Head of caudate nucleus (tissue), 42 donors: ENCODE measurements at regions not wholly inside any gene's neighbourhood (a gene's known extent, or its start where the extent isn't known, plus 50 kb on each side); places are given as distances from the start of the nearest gene placed in this dataset.

Source experiments
- DNase-seq, 42 donors: peaks; one replicate each; pipeline versions ENCODE4 v3.0.0 to v3.0.0-alpha.2; 2020 to 2021; ENCODE audit warnings: mixed read lengths in 7 of 42
- intact Hi-C: fragments of 100-400 bp; cut with DNase I; formaldehyde crosslinking; loops from one replicate; pipeline ENCODE4 v1.15.0; 2022

DNA sequence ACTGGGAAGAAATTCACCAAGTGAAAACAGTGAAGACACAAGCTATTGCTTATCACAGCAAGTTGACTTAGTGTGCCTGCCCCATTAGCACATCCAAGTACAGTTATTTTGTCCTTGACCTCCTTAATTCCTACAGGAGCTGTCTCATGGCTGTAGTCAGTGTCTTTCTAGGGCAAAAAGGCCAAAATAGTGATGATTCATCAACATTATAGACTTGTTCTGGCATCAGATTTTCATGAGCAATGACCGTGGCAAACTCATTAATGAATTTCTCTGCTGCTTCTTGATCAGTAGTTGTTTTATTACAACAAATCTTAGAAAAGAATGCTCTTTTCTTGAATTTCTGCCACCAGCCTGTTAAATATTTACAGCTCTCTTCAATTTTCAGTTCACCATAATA is 1169.3 kb upstream of the DDX18 start:
- no peak for DNase-seq
- intact Hi-C loops, result no loop called here

DNA sequence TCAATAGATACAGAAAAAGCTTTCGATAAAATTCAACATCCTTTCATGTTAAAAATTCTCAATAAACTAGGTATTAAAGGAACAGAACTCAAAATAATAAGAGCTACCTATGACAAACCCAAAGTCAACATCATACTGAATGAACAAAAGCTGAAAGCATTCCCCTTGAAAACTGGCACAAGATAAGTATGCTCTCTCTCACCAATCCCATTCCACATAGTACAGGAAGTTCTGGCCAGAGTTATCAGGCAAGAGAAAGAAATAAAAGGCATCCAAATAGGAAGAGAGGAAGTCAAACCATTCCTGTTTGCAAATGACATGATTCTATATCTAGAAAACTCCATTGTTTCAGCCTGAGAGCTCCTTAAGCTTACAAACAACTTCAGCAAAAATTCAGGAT is 1145.8 kb upstream of the DDX18 start:
- no peak for DNase-seq
- intact Hi-C loops, result no loop called here

DNA sequence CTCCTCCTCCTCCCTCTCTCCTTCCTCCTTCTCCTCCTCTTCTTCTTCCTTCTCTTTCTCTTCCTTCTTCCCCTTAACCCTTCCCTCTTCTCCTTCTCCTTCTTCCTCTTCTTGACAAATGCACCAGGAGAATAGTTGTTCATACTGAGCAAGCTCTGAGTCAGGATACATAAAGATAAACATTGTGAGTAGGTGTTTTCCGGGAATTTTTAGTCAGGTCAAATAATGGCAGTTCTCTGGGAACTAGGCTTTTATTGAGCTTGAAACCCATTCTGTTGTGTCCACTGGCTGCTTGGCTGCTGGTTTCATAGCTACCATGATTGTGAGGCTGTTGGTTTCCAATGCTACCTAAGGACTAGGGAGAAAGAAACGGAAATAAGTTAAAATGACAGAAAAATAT is 1144.7 kb upstream of the DDX18 start:
- intact Hi-C loops, result no loop called here
- DNase-seq, result no peak

DNA sequence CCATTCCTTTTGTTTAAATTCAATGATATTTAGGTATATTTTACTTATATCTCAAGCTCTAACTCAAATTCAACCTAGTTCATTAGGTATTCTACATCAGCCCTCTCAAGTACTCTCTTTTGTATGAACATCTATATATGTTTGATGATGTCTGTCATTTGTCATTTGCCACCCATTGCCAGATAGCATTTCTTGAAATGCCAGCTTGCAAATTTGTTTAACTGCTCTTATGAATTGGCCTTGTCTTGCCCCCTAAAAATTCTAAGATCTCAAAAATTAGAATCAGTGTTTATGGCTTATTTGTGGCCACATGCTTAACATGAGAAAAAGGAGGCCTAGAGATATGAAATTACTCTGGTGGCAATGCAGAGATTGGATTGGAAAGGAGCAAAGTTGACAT is 1140.3 kb upstream of the DDX18 start:
- no peak for DNase-seq

DNA sequence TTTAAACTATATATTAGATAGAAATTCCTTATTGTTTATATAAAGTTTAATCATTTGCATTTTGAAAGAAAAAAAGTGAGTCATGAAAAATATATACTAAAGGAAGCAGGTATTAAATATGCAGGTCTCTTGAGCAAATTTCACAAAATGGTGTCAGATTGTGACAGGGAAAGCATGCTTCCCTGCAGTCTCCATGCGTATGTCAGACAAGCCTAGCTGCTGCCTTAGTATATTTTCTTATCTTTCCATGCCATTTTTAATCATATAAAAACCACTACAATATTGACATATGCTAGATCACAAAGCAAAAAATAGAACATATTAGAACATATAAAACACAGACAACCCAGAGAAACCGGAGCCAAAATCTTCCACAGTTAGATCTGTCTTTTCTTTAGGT is 1137.7 kb upstream of the DDX18 start:
- intact Hi-C loops, result no loop called here
- no peak for DNase-seq

More for the DNA sequence above, 1140.3 kb upstream of the DDX18 start:
- intact Hi-C loops, result no loop called here

DNA sequence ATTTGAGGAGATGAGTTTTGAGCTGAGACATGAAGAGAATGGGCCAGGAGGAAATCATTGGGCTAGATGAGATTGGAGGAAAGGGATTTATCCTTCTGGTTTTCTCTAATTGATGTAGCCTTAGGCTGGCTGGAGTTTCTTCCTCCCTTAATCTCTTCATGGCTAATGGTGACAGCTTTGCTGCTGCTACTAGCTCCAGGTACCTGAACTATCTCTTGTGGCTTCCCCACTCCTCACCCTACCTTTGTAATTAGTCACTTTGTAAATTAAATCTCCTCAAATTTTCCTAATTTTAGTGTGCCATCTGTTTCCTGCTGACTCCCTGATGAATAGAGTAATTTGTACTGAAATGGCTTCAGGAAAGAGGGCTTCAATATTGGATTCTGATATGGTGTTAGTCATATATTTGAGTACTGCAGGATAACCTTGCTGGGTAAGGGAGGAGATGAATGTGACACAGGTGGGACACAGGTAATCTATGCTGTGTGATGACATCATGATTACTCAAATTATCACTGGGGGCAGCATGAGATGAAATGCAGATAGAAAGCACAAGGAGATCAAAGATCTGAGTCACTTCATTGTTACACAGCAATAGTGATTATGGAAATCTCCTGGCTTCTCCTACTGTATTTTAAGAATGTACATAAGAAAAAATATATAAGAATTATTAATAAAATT is 1134.1 kb upstream of the DDX18 start:
- no peak for DNase-seq

DNA sequence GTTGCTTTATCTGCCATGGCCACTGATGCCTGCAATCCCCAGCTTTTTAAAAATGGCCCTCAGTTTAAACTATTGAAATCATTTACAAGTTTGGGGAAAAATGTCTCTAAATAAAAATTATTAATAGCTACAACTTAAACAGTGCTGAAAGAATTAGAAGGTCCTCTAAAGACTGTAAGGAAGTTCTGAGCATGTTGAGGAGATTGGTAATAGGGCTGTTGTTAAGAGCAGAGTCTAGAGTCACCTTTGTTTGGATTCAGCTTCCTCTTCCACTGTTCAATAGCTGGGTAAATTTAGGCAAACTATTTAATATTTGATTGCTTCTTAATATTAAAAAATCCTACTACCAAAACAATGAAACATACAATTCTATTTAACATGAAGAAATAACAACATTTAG is 1127.1 kb upstream of the DDX18 start:
- intact Hi-C loops, result no loop called here
- no peak for DNase-seq

More for the DNA sequence above, 1134.1 kb upstream of the DDX18 start:
- intact Hi-C loops, result no loop called here

DNA sequence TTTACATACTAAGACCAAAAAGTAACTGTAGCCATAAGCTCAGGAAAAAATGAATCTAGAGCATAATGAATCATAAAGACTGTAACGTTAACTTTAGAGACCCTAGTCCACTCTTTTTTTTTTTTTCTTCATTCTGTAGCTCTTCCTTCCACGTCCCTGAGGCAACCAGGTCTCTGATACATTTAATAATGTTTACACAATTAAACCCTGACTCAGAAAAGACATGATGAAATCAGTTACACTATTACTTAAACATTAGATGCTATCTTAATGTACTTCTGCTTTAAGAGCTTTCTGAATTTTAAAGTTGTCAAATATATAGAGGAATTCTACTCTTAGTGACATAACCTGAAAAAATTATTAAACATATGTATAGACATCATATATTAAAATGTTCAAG is 1121.5 kb upstream of the DDX18 start:
- no peak for DNase-seq
- intact Hi-C loops, result no loop called here

DNA sequence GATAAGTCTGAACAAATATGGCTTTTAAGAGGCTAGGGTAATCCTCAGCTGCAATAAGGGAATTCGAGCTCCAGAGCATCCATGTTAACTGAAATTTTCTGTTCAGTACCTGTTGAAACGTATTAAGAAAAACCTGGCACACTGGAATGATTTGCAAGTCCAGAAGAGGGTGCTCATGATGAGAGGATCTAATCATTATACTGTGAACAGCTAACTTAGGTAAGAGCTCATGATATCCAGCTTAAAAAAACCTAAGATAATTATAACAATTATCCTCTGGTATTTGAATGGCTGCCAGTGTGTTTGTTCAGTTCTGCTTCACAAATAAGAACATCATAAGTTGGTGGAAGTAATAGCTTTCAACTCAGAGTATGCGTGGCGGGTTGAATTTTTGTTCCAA is 1118.3 kb upstream of the DDX18 start:
- intact Hi-C loops, result no loop called here
- no peak for DNase-seq

DNA sequence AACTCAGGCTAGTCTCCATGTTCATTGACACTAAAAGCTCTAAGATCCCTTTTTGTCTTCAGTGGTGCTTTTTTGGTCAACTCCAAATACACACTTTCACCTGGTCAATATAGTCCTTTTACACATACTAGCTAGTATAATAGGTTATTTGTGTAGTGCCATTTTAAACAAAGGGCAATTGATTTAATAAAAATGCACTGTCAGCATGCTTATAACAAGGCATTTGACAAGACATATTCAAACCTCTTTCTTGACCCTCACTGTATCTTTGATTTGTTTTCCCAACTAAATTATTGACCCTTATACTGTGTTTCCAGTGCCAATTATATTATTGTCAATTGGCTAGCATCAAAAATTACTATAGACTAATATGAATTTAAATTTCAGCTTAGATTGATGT is 1117.6 kb upstream of the DDX18 start:
- DNase-seq, result no peak
- intact Hi-C loops, result no loop called here

DNA sequence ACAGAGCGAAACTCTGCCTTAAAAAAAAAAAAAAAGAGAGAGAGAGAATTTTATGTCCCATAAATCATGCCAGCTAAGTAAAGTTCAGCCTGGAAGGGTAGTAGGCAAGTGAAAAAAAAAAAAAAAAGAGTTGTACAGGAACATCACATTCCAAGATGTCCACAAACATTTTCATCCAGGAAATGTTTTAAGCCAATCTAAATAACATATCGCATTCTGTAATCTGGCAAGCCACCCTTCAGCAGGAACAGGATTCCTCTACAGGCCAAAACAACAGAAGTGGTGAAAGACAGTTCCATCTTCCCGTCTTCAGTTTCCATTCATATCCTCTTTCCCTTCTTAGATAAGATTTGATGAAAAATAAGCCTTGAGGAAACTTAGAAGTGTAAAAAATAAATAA is 1108.1 kb upstream of the DDX18 start:
- no peak for DNase-seq

DNA sequence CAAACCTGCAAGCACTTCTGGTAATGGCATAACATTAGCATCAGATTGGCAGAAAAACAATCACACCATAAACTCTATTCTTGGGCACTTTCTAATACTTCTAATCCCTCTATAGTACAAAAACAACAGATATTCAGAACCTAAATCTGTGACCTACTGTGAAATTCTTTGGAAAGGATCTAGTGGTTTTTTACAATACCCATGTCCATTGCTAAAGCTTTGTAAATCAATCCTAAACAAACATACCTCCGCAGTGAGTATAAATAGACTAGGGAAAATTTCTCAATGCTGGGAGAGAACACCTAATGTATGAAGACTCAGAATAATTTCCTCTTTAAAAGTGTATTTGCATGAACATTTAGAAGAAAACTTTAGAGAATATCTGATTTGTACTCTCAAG is 1098.5 kb upstream of the DDX18 start:
- intact Hi-C loops, result no loop called here
- DNase-seq, result no peak

More for the DNA sequence above, 1108.1 kb upstream of the DDX18 start:
- intact Hi-C loops, result no loop called here

DNA sequence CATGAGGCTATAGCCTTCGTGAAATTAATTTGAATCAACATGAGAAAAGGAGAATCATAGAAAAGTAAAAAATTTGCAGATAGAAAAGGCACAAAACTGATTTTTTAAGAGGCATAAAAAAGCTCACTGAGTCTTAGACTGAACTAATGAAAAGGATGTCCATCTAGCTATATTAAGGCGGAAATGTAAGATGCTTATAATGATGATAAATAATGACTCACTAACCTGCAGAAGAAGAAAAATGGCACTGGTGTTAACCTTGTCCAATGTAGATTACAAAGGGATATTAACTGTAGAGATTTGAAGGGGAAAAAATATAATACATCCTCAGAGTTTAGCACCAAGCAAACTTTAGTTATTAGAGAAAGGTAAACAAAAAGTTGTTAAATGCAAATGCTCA is 1098.0 kb upstream of the DDX18 start:
- no peak for DNase-seq
- intact Hi-C loops, result no loop called here

DNA sequence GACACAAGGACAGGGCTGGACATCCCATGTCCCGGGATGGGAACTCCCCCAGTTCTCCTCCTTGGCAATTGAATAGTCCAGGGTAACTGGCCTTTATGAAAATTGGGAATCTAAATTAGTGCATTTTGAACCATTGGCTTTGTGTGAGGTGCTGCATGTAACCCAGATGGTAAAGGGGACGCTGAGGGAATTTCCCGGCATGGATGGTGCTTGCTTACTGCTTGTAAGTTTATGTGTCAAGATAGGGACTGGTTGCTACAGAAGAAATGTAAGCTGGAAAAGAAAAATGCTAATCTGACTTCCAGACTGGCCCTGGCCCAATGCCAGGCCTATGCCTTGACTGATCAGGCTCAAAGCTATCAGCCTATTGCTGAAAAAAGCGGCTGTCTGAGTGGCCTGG is 1096.7 kb upstream of the DDX18 start:
- no peak for DNase-seq
- intact Hi-C loops, result no loop called here

DNA sequence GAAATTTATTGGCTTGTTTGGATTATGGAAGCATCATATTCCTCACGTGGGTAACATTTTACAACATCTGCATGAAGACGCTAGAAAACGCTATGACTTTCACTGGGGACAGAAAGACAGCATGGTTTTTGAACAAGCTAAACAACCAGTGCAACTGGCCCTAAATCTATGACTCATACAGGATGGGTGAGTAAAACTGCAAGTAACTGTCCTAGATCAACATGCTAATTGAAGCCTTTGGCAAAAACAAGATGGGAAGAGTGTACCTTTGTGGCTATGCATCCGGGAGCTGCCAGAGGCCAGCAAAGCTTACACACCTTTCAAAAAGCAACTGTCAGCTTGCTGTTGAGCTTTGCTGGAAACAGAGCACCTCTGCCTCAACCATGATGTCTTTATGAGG is 1096.0 kb upstream of the DDX18 start:
- DNase-seq, result no peak
- intact Hi-C loops, result no loop called here

DNA sequence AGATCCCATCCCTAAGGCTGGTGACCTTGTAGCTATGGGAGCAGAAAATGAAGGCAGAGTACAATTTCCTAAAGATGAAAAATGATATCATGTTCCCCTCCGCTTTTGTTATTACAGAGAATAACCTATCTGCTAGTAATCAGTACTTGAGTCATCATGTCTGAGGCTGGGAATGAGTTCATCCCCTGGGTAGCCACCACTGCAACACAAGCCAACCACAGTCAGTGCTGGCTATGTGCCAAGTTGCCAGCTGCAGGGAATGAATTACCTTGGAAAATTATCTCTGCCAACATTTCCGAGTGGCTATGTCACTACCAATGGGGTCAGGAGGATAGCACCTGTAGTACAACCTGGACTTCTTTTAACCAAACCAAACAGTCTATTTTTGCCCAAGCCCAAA is 1094.7 kb upstream of the DDX18 start:
- DNase-seq, result no peak
- intact Hi-C loops, result no loop called here

DNA sequence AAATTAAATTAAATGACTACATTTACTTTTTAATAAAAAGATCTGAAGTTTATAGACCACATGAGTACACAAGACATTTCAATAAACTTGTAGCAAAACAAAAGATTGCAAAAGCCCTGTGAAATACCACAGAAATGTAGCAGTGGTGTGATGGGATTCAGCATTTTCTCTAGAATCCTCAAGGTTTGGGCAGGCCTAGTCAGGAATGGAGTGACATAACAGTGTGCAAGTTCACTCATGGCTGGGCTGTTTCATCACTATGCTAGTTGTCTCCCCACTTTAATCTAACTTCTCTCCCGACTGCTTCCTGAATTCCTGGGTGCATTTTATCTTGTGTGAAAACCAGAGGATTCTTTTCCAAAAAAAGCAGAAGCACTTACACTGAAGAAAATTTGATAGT is 1089.9 kb upstream of the DDX18 start:
- DNase-seq, result no peak
- intact Hi-C loops, result no loop called here

DNA sequence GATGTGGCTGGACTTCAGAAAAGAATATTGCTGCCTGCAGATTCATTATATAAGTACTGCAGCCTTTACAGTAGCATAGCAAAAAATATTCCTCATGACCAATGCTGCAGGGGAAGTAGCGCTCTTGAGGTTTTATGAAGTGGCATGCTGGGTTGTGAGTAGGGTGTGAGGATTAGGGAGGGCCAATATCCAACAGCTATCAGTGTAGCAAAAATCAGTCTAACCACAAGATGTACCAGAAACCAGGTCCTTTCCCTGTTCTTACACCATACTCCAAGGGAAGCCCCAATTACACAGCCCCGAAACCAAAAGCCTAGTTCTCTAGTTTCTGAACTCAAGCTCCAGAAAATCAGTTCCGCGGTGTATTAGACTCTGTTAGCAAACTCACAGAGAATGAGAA is 1082.2 kb upstream of the DDX18 start:
- intact Hi-C loops, result no loop called here
- no peak for DNase-seq

DNA sequence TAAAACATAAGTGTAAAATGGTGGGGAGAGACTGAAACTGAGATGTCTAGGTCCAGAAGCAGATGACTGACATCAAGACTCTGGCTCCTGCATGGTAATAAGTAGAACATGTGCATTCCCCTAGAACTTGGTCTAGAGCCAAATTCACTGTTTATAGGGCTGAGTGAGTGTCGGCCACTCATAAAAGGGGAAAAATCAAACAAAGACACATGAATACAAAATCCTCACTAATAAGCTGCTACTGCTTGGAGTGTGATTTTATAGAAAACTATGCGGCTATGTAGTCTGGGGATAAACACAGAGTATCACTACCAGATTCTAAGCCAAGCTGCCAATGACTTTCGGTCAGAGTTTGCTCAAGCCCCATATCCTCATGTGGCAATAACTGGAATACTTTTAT is 1080.8 kb upstream of the DDX18 start:
- DNase-seq, result no peak
- intact Hi-C loops, result no loop called here

DNA sequence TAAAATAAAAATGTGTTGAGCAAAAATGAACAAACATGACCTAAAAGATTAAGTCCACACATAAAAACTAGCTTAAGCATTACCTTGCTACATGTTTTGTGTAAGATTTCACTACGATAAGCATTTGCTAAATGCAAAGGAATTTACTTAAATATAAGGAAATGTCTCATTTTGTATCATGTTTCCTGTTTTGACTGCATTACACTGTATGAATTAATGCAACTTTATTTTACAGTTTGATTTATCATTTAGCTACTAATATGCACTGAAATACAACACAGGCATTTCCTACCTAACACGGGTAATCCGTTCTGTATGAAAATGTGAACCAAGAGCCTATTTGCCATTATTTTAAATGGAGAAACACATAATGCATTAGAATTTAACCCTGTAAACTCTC is 1076.5 kb upstream of the DDX18 start:
- intact Hi-C loops, result no loop called here
- DNase-seq, result no peak

DNA sequence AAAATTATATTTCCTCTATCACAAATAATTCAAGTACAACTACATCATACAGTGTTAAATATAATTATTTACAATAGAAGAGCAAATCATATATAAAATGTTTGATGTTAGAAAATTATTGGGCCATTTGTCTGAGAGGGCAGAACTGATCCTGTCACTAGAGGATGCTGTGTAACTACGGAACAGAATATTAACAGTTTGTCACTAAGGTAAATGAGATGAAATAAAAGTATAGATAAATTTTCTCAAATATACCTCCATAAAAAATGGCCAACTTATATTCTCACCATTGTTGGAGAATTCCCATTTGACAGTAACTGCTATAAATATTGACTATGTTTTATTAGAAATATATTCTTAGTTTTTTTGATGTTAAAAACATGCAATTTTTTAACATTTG is 1067.4 kb upstream of the DDX18 start:
- intact Hi-C loops, result no loop called here
- no peak for DNase-seq

DNA sequence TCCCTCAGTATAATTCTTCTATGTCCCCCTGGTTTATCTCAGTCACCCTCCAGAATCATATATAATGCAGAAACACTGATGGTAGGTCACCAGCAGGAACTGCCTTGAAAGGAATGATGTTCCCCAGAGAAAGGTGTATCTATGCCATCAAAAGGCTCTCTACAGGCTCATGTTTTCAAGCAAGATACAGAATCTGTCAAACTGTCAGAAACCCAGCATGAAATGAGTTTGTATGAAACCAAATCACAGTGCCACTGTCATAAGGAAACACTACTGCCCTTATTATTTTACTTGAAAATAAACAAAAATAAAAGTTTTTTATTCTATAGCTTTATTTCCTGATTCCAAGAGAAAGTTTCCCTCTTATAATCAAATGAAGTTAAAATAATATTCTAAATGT is 1064.5 kb upstream of the DDX18 start:
- intact Hi-C loops, result no loop called here
- no peak for DNase-seq
